B cell (primary cell): ENCODE measurements at regions not wholly inside any gene's neighbourhood (a gene's known extent, or its start where the extent isn't known, plus 50 kb on each side); places are given as distances from the start of the nearest gene placed in this dataset.
"Not testable (repeated sequence)": the region's sequence is repeated elsewhere in the genome, so short reads cannot be mapped to it uniquely, and the experiment has no call there.

Source experiments
- CTCF ChIP-seq: fragments of 200-600 bp; IDR thresholded peaks from one replicate; pipeline ENCODE4 v1.8.0; 2022; ENCODE audit warnings: antibody characterized with exemption, mild to moderate bottlenecking
- EZH2 ChIP-seq: IDR thresholded peaks from 2 replicates; pipeline ENCODE4 v1.6.1; 2012; ENCODE audit warnings: borderline replicate concordance, low read depth, mild to moderate bottlenecking, moderate library complexity, low read length; ENCODE audit not compliant: insufficient read depth, poor library complexity, severe bottlenecking

GRCh38 chr4:45207241-45207863 lies 481.0 kb upstream of the GNPDA2 start:
- not testable (repeated sequence) for TF ChIP-seq CTCF, EZH2
